ENCODE measurements at regions not wholly inside any gene's neighbourhood (a gene's known extent, or its start where the extent isn't known, plus 50 kb on each side); places are given as distances from the start of the nearest gene placed in this dataset.

- no peaks in the 10 kb centered on the region for H3K36me3 ChIP-seq
- no peaks in the 10 kb centered on the region for H3K4me1 ChIP-seq
- WGBS, 2 donors (ENCODE audit: low coverage in 1 of 2): 91 to 100% methylated on average over 1 of the region's 1 CpG
- TF ChIP-seq POLR2AphosphoS5 (IDR thresholded peaks at IDR 0.05) (no peak), POLR2A (IDR thresholded peaks at IDR 0.05) (no peak), CTCF (IDR thresholded peaks at IDR 0.05) (no peak), EP300 (IDR thresholded peaks at IDR 0.05) (no peak)
- no peaks in the 10 kb centered on the region for H3K9me3 ChIP-seq
- no peaks in the 10 kb centered on the region for H3K27me3 ChIP-seq
- H3K27ac ChIP-seq: no peak overlapping the region
- no peak for ATAC-seq
- no peak overlapping the region for H3K4me3 ChIP-seq
Measured at GRCh38 chr1:94674876-94675275, 133.3 kb upstream of the F3 start.

- no peak for ATAC-seq
Measured at GRCh38 chr1:94672934-94673333, 131.4 kb upstream of the F3 start.

GRCh38 chr1:94672001-94672400 is 130.4 kb upstream of the F3 start:
- Histone ChIP-seq H3K9me3 (no peaks in the 10 kb centered on the region), H3K27me3 (no peaks in the 10 kb centered on the region), H3K36me3 (no peaks in the 10 kb centered on the region), H3K4me3 (no peak overlapping the region), H3K27ac (no peak overlapping the region), H3K4me1 (no peaks in the 10 kb centered on the region)
- ATAC-seq: no peak
- TF ChIP-seq POLR2A (IDR thresholded peaks at IDR 0.05) (no peak), CTCF (IDR thresholded peaks at IDR 0.05) (no peak), POLR2AphosphoS5 (IDR thresholded peaks at IDR 0.05) (no peak), EP300 (IDR thresholded peaks at IDR 0.05) (no peak)
- WGBS, 2 donors (ENCODE audit: low coverage in 1 of 2): 94% methylated on average over 2 of the region's 2 CpGs

More at GRCh38 chr1:94672934-94673333, 131.4 kb upstream of the F3 start:
- no peaks in the 10 kb centered on the region for H3K4me1 ChIP-seq
- H3K27me3 ChIP-seq: no peaks in the 10 kb centered on the region
- no peaks in the 10 kb centered on the region for H3K36me3 ChIP-seq
- no peak overlapping the region for H3K27ac ChIP-seq
- H3K9me3 ChIP-seq: no peaks in the 10 kb centered on the region
- no peak overlapping the region for H3K4me3 ChIP-seq
- TF ChIP-seq CTCF (IDR thresholded peaks at IDR 0.05) (no peak), POLR2A (IDR thresholded peaks at IDR 0.05) (no peak), EP300 (IDR thresholded peaks at IDR 0.05) (no peak), POLR2AphosphoS5 (IDR thresholded peaks at IDR 0.05) (no peak)
- WGBS, 2 donors (ENCODE audit: low coverage in 1 of 2): 80 to 85% methylated on average over 2 to 4 of the region's 6 CpGs

- Histone ChIP-seq H3K4me3 (no peak overlapping the region), H3K9me3 (no peaks in the 10 kb centered on the region), H3K27me3 (no peaks in the 10 kb centered on the region), H3K27ac (no peak overlapping the region), H3K4me1 (no peaks in the 10 kb centered on the region), H3K36me3 (no peaks in the 10 kb centered on the region)
- TF ChIP-seq EP300 (IDR thresholded peaks at IDR 0.05): no peak
- TF ChIP-seq POLR2A (IDR thresholded peaks at IDR 0.05): no peak
- no peak for TF ChIP-seq CTCF (IDR thresholded peaks at IDR 0.05)
- no peak for TF ChIP-seq POLR2AphosphoS5 (IDR thresholded peaks at IDR 0.05)
- no peak for ATAC-seq
- WGBS, 2 donors (ENCODE audit: low coverage in 1 of 2): 69 to 88% methylated on average over 2 of the region's 2 CpGs
Measured at GRCh38 chr1:94670273-94670672, 128.7 kb upstream of the F3 start.

GRCh38 chr1:94669198-94669597 is 127.6 kb upstream of the F3 start:
- Histone ChIP-seq H3K27me3 (no peaks in the 10 kb centered on the region), H3K36me3 (no peaks in the 10 kb centered on the region), H3K9me3 (no peaks in the 10 kb centered on the region), H3K4me3 (no peak overlapping the region), H3K27ac (no peak overlapping the region), H3K4me1 (no peaks in the 10 kb centered on the region)
- no peak for ATAC-seq
- no peak for TF ChIP-seq POLR2A (IDR thresholded peaks at IDR 0.05)
- no peak for TF ChIP-seq POLR2AphosphoS5 (IDR thresholded peaks at IDR 0.05)
- no peak for TF ChIP-seq EP300 (IDR thresholded peaks at IDR 0.05)
- 92 to 93% methylated on average over 1 of the region's 1 CpG for WGBS, 2 donors (ENCODE audit: low coverage in 1 of 2)
